Lung (tissue), 11 donors: ENCODE measurements at regions not wholly inside any gene's neighbourhood (a gene's known extent, or its start where the extent isn't known, plus 50 kb on each side); places are given as distances from the start of the nearest gene placed in this dataset.

Experiments
- ATAC-seq: fragments of 200-7000 bp; cut with Tn5 transposase; one replicate; pipeline ENCODE4 v1.9.1; 2020; ENCODE audit warnings: moderate number of reproducible peaks; ENCODE audit not compliant: insufficient read depth, low FRiP score
- DNase-seq, 3 donors: peaks; one replicate each; pipeline ENCODE4 v3.0.0-alpha.2; 2013 to 2017
- H3K27ac ChIP-seq, 2 donors: one replicate each; pipeline ENCODE4 v1.5.1; 2013; ENCODE audit warnings: mild to moderate bottlenecking in 2 of 2, moderate library complexity in 2 of 2, control low read depth in 1 of 2, inconsistent platforms in 1 of 2, low read depth in 1 of 2, low read length in 1 of 2
- H3K27me3 ChIP-seq, 3 donors: one replicate each; pipeline ENCODE4 v1.5.1; 2013; ENCODE audit warnings: low read length in 2 of 3; ENCODE audit not compliant: control insufficient read depth in 3 of 3, insufficient read depth in 3 of 3
- H3K36me3 ChIP-seq, 4 donors: one replicate each; pipeline ENCODE4 v1.5.1; 2013; ENCODE audit warnings: low read length in 4 of 4, mild to moderate bottlenecking in 1 of 4, moderate library complexity in 1 of 4; ENCODE audit not compliant: control insufficient read depth in 4 of 4, insufficient read depth in 4 of 4
- H3K4me1 ChIP-seq, 5 donors: one replicate each; pipeline ENCODE4 v1.5.1; 2013; ENCODE audit warnings: low read length in 5 of 5, mild to moderate bottlenecking in 2 of 5, moderate library complexity in 1 of 5; ENCODE audit not compliant: control insufficient read depth in 5 of 5, insufficient read depth in 5 of 5
- H3K4me3 ChIP-seq: one replicate; pipeline ENCODE4 v1.5.1; 2013; ENCODE audit warnings: mild to moderate bottlenecking, control low read depth, moderate library complexity
- H3K9ac ChIP-seq, 2 donors: one replicate each; pipeline ENCODE4 v1.5.1; 2013; ENCODE audit warnings: low read length in 2 of 2, control low read depth in 1 of 2; ENCODE audit not compliant: insufficient read depth in 1 of 2
- H3K9me3 ChIP-seq, 4 donors: one replicate each; pipeline ENCODE4 v1.5.1; 2013; ENCODE audit warnings: low read length in 3 of 4, mild to moderate bottlenecking in 1 of 4, moderate library complexity in 1 of 4; ENCODE audit not compliant: control insufficient read depth in 4 of 4, insufficient read depth in 3 of 4
- CTCF ChIP-seq: IDR thresholded peaks from 2 replicates; pipeline ENCODE4 v1.5.1; 2012; ENCODE audit warnings: mild to moderate bottlenecking; ENCODE audit errors: control extremely low read depth, extremely low read depth
- WGBS, 2 donors: extraction: QIAGEN DNeasy Blood & Tissue Kit; methylation state at CpG; one replicate each; pipeline ENCODE4 v1.1.7; 2013; 5-methylcytosine and 5-hydroxymethylcytosine counted together
- donor health status: control.
- donor health status: control.
- donor health status: Bipolar disorder and iron deficiency.
- donor health status: healthy.
- donor health status: DM: yes; HTN: yes; CAD: no.

- Histone ChIP-seq H3K9ac (no peak overlapping the region), H3K9me3 (no peaks in the 10 kb centered on the region), H3K4me3 (no peak overlapping the region), H3K4me1 (no peaks in the 10 kb centered on the region), H3K36me3 (no peaks in the 10 kb centered on the region), H3K27me3 (no peaks in the 10 kb centered on the region), H3K27ac (no peak overlapping the region)
- DNase-seq (no peak), ATAC-seq (no peak)
- 89 to 94% methylated on average over 1 of the region's 1 CpG for WGBS, 2 donors
- TF ChIP-seq CTCF, result no peak
These were observed 100.4 kb downstream of the COPRS start for GRCh38 chr17:31758646-31759045.

- no peaks in the 10 kb centered on the region for H3K36me3 ChIP-seq
- WGBS, 2 donors, result 95 to 98% methylated on average over 2 of the region's 2 CpGs
- no peaks in the 10 kb centered on the region for H3K9me3 ChIP-seq
- no peak for TF ChIP-seq CTCF
- H3K27ac ChIP-seq, result no peak overlapping the region
- no peak for DNase-seq
- no peak overlapping the region for H3K9ac ChIP-seq
- no peak overlapping the region for H3K4me3 ChIP-seq
- H3K27me3 ChIP-seq, result no peaks in the 10 kb centered on the region
- H3K4me1 ChIP-seq, result no peaks in the 10 kb centered on the region
- ATAC-seq, result no peak
These were observed 101.9 kb downstream of the COPRS start for GRCh38 chr17:31757097-31757496.

GRCh38 chr17:31754239-31754945 is 104.7 kb downstream of the COPRS start:
- no peak for ATAC-seq
- no peaks in the 10 kb centered on the region for H3K36me3 ChIP-seq
- TF ChIP-seq CTCF, result no peak
- DNase-seq, result no peak
- 89 to 90% methylated on average over 7 of the region's 7 CpGs for WGBS, 2 donors
- no peak overlapping the region for H3K9ac ChIP-seq
- H3K4me3 ChIP-seq, result no peak overlapping the region
- H3K4me1 ChIP-seq, result peaks cover 0 to 6% (median 0%) of the 10 kb centered on the region in 5 donors
- no peaks in the 10 kb centered on the region for H3K27me3 ChIP-seq
- no peaks in the 10 kb centered on the region for H3K9me3 ChIP-seq
- no peak overlapping the region for H3K27ac ChIP-seq

- DNase-seq, result no peak
- WGBS, 2 donors, result 99 to 100% methylated on average over 2 of the region's 2 CpGs
These were observed 106.0 kb downstream of the COPRS start for GRCh38 chr17:31753011-31753410.

More at GRCh38 chr17:31753011-31753410, 106.0 kb downstream of the COPRS start:
- Histone ChIP-seq H3K4me3 (no peak overlapping the region), H3K27me3 (no peaks in the 10 kb centered on the region), H3K36me3 (no peaks in the 10 kb centered on the region), H3K27ac (no peak overlapping the region), H3K9me3 (no peaks in the 10 kb centered on the region), H3K4me1 (peaks cover 0 to 13% (median 0%) of the 10 kb centered on the region in 5 donors), H3K9ac (no peak overlapping the region)
- ATAC-seq, result no peak
- TF ChIP-seq CTCF, result no peak
